Prostate gland (tissue), 2 donors: ENCODE measurements at regions not wholly inside any gene's neighbourhood (a gene's known extent, or its start where the extent isn't known, plus 50 kb on each side); places are given as distances from the start of the nearest gene placed in this dataset.

ENCODE experiments used
- POLR2A ChIP-seq: fragments of 450-650 bp; IDR thresholded peaks from one replicate; pipeline ENCODE4 v1.6.1; 2016; ENCODE audit warnings: antibody characterized with exemption, mild to moderate bottlenecking
- POLR2AphosphoS5 ChIP-seq: sonication (generic); formaldehyde crosslinking; IDR thresholded peaks from one replicate; pipeline ENCODE4 v1.6.1; 2017; ENCODE audit warnings: antibody characterized with exemption
- TF ChIP-seq, protein P1 (sequence below), 4 experiments: fragments of 200-600 bp in 2 of 4; fragments of 450-650 bp in 2 of 4; sonication (generic) in 2 of 4; IDR thresholded peaks; 1 replicate in 3 of 4; 2 replicates in 1 of 4; pipeline ENCODE4 v1.5.1; 2016 to 2019; ENCODE audit warnings: antibody characterized with exemption in 4 of 4, mild to moderate bottlenecking in 2 of 4, moderate library complexity in 2 of 4

DNA sequence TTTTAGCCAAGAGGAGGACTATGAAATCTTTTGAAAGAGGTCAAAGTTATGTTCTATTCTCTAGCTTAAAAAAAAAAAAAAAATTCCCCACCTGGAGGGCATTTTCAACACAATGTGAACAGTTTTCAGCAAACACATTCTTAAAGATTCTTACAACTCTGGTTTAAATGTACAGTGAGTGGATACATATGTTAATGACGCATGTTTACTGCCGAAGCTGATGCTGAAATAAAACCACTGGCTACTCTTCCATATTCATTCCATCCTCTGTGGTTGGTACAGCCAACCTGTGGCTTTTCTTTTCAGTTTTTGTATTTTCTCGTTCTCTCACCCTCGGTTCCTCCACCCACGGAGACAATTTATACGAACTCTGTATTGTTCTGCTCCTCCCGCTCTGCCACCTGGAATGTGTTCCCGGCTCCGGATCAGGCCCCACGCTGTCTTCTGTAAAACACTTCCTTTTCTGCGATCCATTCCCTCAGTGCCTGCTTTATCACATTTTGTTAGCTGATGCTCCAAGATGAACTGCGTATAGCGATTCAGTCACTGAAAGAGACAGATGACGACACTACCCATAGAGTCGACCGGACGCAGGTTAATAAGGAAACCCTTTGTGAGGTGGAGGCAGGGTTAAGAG, 466.4 kb upstream of the ARGLU1 start:
- TF ChIP-seq POLR2A: no peak
- TF ChIP-seq, protein P1, sequence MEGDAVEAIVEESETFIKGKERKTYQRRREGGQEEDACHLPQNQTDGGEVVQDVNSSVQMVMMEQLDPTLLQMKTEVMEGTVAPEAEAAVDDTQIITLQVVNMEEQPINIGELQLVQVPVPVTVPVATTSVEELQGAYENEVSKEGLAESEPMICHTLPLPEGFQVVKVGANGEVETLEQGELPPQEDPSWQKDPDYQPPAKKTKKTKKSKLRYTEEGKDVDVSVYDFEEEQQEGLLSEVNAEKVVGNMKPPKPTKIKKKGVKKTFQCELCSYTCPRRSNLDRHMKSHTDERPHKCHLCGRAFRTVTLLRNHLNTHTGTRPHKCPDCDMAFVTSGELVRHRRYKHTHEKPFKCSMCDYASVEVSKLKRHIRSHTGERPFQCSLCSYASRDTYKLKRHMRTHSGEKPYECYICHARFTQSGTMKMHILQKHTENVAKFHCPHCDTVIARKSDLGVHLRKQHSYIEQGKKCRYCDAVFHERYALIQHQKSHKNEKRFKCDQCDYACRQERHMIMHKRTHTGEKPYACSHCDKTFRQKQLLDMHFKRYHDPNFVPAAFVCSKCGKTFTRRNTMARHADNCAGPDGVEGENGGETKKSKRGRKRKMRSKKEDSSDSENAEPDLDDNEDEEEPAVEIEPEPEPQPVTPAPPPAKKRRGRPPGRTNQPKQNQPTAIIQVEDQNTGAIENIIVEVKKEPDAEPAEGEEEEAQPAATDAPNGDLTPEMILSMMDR (IDR thresholded peaks at IDR 0.05): no peak
- TF ChIP-seq POLR2AphosphoS5: no peak
